GM18505 (cell line): ENCODE measurements at regions not wholly inside any gene's neighbourhood (a gene's known extent, or its start where the extent isn't known, plus 50 kb on each side); places are given as distances from the start of the nearest gene placed in this dataset.
"Not testable (repeated sequence)": the region's sequence is repeated elsewhere in the genome, so short reads cannot be mapped to it uniquely, and the experiment has no call there.

Source experiments
- ATAC-seq: cut with Tn5 transposase; IDR thresholded peaks from one replicate; pipeline ENCODE4 v1.9.1; 2021; ENCODE audit not compliant: unreplicated experiment
- POLR2A ChIP-seq: IDR thresholded peaks from 4 replicates; pipeline ENCODE4 v1.6.1; 2011; ENCODE audit warnings: borderline replicate concordance; ENCODE audit not compliant: insufficient read depth, insufficient read length; ENCODE audit errors: extremely low read depth

DNA sequence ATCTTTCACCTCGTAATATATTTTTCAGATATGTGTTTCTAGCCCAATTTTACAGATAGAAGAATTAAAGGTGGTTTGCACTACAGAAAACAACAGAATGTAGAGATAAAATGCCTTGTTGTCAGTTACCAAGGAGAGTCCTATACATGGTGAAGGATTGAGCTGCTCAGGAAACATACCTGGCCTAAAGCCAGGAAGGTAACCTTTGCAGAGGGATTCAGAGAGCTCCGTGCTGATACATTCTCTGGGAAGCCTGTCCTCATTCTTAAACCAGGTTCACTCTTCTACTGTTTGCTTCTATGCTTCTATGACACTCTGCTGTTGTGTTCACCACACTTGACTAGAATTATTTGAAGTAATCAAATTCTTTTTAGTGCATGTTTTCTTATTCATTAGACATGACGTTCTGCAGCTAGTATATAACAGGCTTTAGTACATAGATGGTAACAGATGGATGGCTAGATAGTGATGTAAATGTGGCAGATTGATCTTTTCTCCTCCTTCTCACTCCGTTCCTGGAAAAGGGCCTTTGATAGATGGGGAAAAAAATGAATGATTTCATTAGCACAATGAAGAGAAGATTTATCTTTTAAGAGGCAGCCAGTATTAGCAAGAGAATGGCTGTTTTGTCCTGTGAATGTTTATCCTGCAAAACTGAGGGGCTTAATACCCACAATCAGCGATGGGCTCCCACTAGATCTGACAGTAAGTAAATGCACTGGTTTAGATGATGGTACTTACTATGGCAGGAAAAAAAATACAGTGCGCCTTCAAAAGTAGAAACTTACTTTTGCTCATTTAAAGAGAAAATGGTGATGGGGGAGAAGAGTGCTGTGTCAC, 589.6 kb upstream of the FAM98A start:
- ATAC-seq = no peak
- no peak for TF ChIP-seq POLR2A

DNA sequence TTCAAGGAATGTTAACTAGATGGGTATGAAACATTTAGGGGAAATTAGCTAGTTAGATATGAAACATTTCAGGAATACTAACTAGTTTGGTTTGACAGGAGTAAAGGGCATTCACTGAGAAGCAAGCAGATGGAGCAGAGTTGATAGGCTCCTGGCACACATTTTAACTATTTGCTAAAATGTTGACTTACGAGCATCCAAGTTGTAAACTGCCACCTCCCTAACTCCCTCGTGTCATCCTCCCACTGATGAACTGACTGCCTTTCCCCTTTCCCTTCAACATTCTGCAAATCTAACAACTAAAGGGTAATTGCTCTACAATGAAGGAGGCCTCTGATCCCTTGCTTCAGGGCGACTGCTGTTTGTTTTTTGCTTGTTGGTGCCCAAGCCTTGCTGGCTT, 580.4 kb upstream of the FAM98A start:
- ATAC-seq = no peak
- TF ChIP-seq POLR2A = no peak

DNA sequence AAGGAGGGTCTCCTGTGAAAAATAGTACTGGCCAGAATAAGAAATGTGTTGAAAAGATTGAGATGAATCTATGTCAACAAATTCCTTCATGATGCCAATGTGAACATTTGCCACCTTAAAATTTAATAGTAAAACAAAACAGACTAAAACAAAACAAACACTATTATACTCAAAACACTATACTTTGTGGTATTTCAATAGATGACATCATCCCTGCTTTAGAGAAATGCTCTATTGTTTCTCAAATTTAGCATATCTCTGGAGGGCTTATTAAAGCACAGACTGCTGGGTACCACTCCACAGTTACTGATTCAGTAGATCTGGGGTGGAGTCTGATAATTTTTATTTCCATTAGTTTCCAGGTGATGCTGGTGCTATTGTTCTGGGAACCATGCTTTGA, 579.4 kb upstream of the FAM98A start:
- no peak for ATAC-seq

DNA sequence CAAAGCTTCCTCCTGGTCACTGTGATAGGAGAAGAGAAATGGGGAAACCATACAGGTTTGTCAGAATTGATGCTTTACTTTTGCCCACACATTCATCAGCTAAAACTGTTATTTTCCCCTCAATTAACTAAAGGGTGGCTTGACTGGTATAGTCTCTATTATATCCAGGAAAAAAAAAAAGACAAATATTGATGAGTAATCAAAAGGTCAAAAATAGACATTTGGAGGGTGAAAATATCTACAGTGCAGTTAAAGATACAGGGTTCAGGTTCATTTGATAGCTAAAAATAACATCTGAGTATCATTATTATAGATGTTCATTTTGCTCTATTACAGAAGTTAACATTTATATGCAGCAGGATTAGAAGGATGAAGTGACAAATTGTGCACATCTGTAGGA, 577.6 kb upstream of the FAM98A start:
- no peak for ATAC-seq
- TF ChIP-seq POLR2A = no peak

More for the DNA sequence above, 579.4 kb upstream of the FAM98A start:
- TF ChIP-seq POLR2A = no peak

DNA sequence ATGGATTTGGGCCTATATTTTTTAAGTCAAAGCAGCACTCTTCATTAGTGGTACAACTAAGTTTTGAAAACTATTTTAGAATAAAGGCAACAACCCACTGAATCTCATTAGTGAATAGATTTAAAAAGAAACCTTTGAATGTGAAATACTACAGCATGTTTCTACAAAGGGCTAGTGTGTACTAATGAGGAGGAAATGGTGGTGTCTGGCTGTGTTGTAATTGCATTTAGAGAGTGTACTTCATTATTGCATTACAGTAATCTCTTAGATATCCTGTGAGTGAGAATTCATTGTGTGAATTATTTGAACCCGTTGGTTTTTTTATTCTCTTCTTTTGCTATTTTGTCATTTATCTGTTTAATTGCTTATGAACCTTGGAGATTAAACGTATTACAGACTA, 575.4 kb upstream of the FAM98A start:
- ATAC-seq = no peak
- no peak for TF ChIP-seq POLR2A

DNA sequence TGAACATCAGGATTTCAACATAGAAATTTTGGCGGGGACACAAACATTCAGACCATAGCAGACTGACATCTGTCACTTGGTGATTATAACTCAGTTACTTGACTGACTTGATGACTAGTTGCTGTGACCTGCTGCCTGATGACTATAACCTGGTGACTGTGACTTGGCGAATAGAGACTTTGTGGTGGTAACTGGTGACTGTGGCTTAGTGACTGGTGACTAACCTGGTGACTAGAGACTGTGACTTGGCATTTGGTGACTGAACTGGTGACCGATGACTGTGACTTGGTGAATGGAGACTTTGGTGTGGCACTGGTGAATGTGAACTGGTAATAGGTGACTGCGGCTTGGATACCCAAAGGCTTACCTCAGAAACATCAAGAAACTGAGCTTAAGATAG, 563.1 kb upstream of the FAM98A start:
- ATAC-seq = no peak
- TF ChIP-seq POLR2A = no peak

DNA sequence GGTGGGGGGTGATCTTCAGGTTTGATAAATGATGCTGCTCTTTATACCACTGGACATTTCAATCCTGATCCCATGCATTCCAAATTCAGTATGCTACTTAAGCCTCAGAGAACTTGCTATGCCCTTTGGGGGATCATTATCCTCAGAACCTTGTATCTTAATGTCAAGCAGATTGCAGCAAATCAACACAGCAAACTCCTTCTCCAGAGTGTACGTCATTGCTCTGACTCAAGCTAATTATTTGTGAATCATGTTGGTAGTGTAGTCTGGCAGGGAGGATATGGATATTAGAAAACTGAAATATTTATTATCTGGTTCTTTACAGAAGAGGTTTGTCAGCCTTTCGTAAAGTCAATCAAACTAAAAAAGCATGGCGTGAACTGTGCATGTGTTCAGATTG, 562.5 kb upstream of the FAM98A start:
- TF ChIP-seq POLR2A = no peak
- no peak for ATAC-seq

DNA sequence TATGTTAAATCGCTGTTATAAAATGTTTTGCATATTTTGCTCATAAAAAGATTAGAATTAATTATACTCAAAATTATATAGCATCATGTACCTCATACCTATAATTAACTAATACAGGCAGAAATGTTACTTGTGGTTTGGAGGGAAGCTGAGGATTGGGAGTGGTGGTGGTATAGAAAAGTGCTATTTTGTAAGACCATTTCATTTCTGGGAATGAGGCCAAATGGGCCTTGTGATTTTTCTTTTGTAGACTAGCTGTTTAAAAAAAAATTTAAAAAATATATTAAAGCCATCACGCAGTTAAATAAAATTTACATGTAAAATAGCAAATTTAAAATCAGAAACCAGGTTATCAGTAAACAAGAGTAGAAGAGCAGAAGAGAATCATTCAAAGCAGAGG, 560.8 kb upstream of the FAM98A start:
- ATAC-seq = no peak
- TF ChIP-seq POLR2A = no peak

DNA sequence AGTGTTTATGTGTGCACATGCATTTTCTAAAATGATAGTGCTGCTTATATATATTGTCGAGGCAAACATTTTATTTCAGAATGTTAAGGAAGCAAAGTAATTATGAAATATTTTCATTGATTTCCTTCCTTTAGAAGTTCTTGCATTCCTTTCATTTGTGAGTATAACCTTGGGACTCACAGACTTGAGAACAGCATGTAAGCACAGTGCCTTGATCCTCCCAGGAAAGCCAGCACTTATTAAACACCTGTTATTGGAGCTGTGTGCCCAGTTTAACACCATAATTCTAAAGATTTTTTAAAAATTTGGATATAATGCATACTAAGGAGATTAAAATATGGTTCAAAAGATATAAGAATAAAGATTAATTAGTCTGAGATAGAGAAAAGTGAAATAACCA, 554.4 kb upstream of the FAM98A start:
- no peak for ATAC-seq
- TF ChIP-seq POLR2A = no peak

DNA sequence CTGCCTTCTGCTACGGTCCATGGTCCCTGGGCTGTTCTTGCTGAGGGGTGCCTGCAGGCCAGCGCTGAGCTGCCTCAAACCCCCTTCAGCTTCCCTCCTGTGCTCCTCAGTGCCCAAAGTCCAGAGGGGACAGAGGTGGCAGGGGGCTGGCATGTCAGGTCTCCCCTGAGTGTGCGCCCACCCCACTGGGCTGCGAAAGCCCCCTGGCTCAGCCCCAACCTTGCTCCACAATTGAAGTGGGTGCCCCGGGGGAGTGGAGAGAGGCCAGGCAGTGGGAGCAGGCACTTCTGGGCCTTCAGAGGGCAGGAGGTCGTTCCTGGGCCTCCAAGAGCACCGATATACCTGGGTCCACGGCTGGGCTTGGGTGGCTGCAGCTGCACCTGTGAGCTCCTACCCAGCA, 548.7 kb upstream of the FAM98A start:
- ATAC-seq = no peak
- no peak for TF ChIP-seq POLR2A

DNA sequence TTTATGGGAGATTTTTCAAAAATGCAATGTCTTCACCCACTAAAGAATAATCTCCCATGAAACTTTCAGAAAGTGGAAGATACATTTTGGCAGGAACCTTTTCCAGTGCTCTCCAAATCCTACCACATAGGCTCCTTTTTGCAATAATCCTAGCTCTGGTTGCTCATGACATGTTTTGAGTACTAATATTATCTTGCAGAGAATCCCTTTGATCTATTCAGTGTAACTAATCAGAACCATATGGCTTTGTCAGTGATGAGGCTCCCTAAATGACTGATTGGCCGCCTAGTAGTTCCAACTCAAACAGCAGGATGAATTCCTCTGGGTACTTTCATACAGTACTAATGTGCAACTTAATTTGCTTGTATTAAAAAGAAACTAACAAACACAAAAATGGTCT, 544.0 kb upstream of the FAM98A start:
- no peak for ATAC-seq
- no peak for TF ChIP-seq POLR2A

DNA sequence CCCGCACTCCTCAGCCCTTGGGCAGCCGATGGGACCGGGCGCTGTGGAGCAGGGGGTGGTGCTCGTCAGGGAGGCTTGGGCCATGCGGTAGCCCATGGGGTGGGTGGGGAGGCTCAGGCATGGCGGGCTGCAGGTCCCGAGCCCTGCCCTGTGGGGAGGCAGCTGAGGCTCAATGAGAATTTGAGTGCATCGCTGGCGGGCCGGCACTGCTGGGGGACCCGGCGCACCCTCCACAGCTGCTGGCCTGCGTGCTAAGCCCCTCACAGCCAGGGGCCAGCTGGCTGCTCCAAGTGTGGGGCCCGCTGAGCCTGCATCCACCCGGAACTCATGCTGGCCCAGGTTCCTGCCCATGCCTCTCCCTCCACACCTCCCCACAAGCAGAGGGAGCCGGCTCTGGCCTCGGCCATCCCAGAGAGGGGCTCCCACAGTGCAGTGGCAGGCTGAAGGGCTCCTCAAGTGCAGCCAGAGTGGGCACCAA, 543.5 kb upstream of the FAM98A start:
- ATAC-seq = not testable (repeated sequence)

DNA sequence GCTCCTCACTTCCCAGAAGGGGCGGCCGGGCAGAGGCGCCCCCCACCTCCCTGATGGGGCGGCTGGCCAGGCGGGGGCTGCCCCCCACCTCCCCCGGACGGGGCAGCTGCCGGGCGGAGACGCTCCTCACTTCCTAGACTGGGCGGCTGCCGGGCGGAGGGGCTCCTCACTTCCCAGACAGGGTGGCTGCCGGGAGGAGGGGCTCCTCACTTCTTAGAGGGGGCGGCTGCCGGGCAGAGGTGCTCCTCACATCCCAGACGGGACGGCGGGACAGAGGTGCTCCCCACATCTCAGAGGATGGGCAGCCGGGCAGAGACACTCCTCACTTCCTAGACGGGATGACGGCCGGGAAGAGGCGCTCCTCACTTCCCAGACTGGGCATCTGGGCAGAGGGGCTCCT, 534.0 kb upstream of the FAM98A start:
- not testable (repeated sequence) for ATAC-seq

DNA sequence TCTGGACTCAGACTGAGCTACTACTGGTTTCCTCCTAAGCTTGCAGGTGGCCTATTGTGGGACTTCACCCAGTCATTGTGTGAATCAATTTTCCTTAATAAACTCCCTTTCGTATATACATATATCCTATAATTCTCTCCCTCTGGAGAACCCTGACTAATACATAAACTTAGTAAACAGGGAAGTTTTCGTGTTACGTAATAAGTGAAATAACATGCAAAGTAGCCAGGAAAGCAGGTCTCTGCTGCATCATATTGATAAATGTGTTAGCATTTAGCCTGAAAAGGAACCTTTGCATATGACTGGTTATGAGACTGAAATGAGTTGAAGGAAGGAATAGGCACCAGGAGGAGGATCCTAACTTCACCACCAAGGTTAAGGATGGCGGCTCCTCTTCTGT, 527.2 kb upstream of the FAM98A start:
- TF ChIP-seq POLR2A = no peak
- ATAC-seq = no peak
